GM21360 (cell line): ENCODE measurements at regions not wholly inside any gene's neighbourhood (a gene's known extent, or its start where the extent isn't known, plus 50 kb on each side); places are given as distances from the start of the nearest gene placed in this dataset.
"Not testable (repeated sequence)": the region's sequence is repeated elsewhere in the genome, so short reads cannot be mapped to it uniquely, and the experiment has no call there.

Experiments used
- ATAC-seq: cut with Tn5 transposase; IDR thresholded peaks from one replicate; pipeline ENCODE4 v1.9.1; 2021; ENCODE audit warnings: mild to moderate bottlenecking, moderate library complexity; ENCODE audit not compliant: unreplicated experiment

DNA sequence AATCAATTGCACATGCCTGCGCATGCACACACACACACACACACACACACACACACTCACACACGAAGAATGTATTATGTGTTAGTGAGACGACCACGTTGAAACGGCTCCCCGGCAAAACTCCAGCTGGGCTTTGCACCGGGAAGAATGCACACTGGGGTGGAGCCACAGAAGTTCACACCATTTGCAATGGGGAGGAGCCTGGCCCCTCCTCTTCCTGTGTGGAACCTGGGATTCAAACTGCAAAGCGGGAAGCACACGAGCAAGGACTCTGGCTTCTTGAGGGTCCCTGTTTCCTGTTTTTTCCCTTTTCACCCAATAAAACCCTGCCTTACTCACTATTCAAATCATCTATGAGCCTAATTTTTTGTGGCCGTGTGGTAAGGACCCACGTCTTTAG, 304.0 kb upstream of the TMEFF2 start:
- ATAC-seq = no peak

DNA sequence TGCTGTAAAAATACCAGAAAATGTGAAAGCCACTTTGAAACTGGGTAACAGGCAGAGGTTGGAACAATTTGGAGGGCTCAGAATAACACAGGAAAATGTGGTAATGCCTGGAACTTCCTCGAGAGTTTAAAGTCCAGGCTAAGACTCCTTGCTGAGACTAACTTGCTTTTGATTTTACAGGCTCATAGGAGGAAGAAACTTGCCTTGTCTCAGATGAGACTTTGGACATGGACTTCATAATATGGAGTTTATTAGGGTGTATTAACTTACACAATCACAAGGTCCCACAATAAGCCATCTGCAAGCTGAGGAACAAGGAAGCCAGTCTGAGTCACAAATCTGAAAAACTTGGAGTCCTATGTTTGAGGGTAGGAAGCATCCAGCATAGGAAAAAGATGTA, 293.4 kb upstream of the TMEFF2 start:
- ATAC-seq = not testable (repeated sequence)

DNA sequence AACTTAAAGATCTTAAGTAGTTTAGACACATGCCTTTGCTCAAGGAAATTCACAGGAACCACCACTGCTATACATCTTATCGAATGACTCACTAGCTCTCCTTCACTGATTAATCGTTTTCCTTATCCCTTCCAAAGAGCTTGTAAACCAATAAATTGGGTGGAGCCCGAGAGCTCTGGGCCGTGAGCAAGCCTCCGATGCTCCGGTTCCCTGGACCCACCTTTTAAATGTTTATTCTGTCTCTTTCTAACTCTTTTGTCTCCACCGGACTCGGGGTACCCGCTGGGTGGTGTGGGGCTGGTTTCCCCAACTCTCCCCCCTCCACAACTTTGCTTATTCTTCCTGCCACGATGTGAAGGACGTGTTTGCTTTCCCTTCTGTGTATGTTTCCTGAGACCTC, 292.9 kb upstream of the TMEFF2 start:
- no peak for ATAC-seq

DNA sequence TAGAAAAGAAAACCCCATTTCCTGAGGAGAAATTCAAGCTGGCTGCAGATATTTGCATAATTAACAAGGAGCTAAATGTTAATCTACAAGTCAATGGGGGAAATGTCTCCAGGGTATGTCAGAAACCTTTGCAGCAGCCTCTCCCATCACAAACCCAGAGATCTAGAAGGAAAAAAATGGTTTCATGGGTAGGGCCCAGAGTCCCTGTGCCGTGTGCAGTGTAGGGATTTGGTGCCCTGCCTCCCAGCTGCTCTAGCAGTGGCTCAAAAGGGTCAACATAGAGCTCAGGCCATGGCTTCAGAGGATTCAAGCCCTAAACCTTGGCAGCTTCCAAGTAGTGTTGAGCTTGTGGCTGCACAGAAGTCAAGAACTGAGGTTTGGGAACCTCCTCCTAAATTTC, 290.2 kb upstream of the TMEFF2 start:
- no peak for ATAC-seq

DNA sequence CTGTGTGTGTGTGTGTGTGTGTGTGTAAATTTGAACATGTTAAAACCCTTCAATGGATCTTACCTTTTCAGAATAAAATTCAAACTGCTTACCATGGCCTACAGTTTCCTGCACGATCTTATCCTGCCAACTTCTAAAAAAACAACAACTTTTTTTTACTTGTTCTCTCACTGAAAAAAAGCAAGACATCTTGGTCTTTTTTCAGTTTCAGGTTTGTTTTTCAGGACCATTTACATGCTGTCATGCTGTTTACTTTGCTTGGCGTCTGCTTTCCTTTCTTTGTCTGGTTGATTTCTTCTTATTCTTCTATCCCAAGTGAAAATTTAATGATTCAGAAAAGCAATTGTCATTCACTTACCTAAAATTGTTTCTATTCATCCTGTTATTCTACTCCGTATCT, 286.3 kb upstream of the TMEFF2 start:
- no peak for ATAC-seq

DNA sequence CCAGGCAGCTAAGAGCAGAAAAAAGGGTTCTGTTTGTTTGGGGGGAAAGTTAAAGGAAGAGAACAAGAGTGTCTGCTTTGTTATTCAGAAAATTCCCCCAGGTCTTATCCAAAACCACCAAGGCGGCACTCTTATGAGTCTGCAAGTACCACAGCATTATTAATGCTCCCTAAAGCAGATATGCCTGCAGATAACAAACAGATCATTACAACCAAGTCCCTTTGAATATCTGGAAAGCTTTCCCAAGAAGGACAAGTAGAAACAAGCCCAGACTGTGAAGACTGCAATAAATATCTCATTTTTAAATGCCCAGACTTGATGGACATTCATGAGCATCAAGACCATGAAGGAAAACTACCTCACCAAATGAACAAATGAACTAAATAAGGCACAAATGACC, 278.6 kb upstream of the TMEFF2 start:
- no peak for ATAC-seq

DNA sequence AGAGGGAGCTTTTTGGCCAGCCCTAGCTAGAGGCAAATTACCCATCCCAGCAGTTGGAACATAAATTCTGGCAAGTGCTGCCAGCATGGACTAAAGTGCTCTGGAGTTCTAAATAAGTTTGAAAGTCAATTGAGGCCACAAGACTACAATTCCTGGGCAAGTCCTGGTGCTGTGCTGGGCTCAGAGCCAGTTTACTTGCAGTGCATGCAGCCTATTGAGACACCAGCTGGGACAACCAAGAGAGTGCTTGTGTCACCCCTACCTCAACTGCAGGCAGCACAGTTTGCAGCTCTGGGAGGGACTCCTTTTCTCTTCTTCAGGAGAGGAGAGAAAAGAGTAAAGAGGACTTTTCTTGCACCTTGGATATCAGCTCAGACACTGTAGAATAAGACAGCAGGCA, 277.2 kb upstream of the TMEFF2 start:
- ATAC-seq = no peak

DNA sequence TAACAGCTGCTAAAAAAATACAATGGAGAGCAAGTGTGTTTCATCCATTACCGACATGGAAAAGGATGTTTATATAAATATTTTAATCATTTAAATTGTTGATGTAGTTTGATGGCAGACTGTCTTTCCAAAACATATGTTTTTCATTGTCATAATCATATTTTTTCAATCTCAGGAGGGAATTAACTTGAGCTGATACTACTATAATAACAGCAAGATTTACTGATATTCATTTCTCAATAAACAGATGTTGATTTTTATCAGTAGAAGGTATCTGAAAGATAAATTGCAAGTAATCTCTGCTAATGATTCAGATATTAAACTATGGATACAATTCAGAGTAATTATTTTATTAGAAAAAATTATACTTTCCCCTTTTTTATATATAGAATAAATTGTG, 274.9 kb upstream of the TMEFF2 start:
- no peak for ATAC-seq

DNA sequence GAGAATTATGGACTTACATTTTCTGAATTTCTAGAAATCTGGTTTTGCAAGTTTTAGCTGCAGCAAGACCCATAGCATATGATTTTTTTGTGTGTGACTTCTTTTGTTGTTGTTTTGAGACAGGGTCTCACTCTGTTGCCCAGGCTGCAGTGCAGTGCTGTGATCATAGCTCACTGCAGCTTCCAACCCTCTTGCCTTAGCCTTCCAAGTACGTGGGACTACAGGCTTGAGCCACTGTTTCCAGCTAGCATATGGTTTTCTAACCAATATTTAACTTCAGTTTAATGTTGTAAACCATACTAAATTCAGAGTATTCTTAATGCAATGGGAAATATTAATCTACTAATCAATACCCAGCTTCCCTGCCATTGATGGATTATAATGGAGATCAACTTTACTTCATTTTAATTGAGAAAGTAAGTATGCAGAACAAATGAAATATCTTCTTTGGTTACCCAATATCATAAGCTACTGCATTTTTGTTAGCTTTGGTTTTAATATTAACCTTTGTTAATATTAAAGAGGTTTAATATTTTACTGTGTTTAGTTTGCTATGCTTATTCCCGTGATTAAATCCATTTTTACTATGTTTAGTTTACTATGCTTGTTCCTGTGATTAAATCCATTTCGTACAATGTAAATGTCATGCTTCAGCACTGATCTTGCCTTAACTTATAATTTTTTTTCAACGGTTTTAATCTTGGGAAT, 273.4 kb upstream of the TMEFF2 start:
- ATAC-seq = no peak

DNA sequence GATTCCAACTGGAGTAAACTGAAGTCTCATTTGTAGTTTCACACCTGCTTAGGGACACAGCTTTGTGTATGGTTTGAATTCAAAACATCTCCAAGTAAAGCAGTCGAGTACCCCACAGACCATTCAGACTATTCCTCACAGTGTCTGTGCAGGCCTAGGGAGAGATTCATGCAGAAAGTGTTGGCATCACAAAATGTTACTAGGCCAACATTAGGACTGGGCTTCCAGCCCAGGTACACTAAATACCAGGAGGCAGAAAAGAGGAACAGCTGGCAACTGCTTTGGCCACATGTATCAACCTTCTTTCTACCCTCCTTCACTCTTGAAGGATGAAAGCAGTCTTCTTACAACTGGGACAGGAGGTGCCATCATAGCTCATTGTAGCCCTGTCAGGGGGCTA, 270.4 kb upstream of the TMEFF2 start:
- ATAC-seq = no peak

DNA sequence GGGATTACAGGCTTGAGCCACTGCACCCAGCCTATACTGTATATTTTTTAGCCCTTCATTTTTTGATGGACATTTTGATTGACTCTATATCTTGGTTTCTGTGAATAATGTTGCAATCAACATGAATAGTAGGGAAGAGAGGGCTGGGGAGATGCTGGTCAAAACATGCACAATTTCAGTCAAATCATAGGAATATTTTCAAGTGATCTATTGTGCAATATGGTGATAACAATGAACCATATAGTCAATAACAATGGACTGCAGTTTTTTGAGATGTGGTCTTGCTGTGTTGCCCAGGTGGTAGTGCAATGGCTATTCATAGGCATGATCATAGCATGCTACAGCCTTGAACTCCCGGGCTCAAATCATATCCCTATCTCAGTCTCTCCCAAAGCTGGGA, 264.7 kb upstream of the TMEFF2 start:
- no peak for ATAC-seq

DNA sequence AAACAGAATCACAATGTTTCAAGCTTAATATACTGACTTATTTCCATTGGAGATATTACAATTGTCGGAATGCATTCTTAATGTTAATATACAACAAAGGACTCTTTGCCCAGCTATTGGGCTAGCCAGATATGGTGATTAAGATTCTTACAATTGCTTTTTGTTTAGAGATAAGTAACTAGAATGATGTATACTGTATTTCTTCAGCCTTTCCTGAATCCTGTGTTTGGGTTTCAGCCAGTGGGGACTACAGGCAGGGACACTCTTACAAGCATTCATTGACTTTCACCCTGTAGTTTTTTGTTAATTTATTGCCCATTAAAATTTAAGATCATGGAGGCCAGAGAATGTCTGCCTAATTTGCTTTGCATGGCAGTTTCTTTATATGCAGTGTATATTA, 254.1 kb upstream of the TMEFF2 start:
- no peak for ATAC-seq

DNA sequence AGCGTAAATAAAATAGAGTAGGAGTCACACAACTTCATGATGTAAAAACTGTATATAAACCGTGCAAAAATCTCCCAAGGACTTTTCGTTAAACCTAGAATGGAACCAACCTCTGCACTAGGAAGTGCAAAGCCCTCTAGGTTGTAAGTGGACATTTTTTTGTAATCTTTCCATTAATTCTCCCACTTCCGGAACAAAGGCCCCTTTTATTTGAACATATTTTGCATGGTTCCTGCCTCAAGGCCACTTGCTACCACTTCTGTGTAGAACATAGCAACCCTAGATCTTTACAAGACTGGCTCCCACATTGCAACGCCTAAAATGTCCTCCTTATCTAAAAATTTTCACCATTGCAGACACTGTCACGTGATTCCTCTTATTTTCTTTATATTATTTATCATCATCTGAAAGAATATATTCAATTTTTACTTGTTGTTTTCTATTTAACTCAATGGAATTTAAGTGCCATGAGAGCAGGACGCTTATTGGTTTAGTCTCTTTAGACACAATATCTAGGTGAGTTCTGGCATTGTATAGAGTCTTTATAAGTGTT, 249.6 kb upstream of the TMEFF2 start:
- no peak for ATAC-seq

DNA sequence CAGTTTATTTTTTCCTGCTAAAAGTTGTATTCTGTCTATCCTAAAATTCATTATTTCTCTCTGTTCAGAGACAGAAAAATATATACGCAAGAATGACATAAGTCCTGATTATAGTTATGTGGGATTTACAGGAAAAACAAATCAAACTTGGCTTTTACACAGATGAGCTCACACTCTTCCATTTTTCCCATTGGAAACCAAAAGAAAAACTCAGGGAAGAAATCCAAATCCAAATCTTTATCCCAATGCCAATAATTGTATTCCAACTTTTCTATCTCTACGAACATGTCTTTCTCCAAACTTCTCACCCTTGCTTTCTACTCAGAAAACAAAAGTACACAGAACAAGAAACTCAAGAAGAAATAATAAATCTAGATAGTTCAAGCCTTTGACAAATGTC, 249.1 kb upstream of the TMEFF2 start:
- ATAC-seq = no peak

DNA sequence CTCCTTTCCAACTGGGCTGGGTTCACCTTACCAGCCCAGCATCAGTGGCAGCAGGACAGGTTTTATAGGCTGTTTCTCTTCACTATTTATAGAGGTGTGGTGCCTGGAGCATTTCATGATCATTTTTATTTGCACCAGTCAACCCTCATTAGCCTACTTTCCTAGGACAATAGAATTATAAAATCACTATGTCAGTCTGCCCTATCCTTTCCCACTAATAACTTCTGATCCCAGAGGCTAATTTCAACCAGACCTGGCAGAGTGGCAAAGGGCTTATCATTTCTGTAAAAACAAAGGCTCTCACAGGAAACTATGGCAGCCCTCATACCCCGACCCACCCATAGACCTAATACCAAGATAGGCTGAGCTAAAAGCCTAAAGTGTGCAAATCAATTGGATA, 243.5 kb upstream of the TMEFF2 start:
- no peak for ATAC-seq

DNA sequence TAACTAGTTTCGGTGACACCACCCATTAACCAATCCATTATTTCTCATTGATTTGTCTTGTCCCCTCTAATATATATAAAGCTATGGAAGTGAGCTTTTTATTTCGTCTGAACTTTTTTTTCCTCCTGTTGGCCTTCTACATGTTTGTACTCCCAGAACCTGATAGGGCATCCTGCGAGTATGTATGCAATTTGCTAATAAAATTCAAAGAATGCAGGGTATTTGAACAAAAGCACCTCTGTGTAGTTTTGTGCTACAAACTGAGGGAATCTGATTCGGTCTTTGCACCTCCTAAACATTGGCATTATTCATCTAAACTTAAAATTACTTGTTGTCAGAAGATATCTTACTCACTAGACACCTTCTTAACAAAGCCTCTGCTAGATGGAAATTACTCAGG, 242.9 kb upstream of the TMEFF2 start:
- ATAC-seq = no peak

DNA sequence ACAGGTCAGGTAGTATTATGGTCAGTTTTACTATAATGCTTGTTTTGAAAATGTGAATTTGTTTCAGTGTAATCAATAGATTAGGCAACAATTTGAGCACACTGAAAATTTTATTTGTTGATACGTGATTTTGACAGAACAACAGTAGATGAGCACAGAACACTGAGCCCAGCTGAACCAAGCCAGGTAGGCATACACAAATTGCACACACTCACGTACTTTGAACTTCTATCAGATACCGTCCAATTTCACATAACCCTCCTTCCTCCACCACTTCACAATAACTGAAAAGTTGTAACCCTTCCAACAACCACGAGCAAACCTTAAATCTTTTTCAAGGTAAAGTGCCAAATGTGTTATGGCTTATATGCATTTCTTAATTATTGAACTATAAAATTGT, 229.5 kb upstream of the TMEFF2 start:
- ATAC-seq = no peak

DNA sequence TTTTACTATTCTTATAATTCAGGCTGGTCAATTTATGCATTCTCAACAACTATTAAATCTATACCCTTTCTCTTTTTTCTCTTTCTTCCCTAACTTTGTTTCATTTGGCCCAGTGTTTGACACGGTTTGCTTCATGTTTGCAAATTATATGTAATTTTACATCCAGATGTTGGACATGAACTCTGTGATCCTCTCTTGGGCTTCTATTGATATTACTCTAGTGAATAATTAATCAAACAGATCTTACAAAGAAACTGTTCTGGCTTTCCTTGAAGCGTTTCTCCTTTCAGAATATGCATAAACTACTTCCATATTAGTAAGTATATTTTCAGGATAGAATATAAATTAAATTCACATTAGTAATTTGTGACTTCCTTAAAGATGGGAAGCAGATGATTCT, 225.1 kb upstream of the TMEFF2 start:
- ATAC-seq = no peak

DNA sequence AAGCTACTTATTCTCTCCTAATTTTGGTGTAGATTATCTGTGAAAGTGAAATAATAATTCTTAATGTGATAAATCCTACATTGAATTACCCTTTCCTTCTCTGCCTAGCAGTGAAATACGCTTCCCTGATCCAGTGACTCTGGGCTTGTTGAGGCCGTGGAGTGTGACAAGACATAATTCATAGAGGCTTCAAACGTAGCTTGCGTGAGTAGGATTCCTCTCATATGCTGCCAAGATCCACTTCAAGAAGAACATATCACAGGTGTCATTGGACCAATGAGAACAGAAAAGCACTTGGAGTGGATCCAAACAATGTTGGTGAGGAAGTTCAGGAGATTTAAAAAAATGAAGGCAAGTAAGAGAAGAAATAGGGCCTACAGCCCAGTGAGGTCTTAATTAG, 221.3 kb upstream of the TMEFF2 start:
- ATAC-seq = no peak

DNA sequence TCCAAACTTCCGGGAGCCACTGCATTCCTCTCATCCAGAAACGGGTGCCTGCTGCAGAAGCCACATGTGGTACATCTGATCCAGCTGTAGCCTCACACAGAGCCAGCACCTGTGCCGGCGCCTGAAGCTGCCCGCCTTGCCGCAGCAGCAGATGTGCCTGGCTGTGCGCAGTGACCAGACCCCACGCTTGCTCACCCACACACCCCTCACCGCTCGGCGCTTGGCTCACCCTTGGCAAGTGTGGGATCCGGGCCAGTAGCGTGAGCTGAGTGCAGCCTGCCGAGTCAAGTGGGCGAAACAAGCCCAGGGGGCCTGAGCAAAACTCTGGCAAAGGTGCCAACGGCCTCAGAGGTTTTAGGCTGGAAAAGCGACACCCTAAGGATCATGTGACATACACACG, 220.1 kb upstream of the TMEFF2 start:
- no peak for ATAC-seq

DNA sequence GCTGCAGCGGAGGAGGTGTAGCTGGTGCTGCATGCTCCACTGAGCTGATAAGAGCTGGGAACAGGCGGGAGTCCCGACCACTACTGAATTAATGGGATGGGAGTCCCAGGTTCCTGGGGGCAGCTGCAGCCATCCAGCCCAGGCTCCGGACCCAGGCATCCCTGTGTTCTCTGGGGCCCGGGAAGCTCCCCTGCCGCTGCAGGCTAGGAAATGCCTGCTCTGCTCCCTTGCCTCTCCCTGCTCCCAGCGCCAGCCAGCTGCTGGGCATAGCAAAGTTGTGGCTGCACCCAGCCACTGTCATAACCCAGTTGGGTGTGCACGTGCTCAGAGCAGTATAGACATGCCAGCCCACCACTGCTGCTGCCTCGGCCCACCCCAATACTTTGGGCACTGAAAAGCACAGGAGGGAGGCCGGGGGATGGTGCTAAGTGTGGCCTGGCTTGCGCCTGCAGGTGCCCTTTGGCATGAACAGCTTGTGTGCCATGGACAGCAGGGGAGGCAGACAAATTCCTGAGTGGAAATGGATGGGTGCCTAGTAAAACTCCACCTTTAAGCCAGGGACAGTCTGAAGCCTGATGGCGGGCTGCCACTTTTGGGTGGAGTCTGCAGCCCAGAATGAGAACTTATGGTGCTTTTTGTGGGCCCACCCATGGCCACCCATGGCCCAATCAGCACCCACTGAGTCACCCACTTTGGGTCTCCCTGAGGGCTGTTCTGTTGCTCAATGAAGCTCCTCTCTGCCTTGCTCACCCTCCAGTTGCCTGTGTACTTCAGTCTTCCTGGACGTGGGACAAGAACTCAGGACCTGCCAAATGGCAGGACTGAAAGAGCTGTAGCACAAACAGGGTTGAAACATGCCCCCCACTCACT, 219.3 kb upstream of the TMEFF2 start:
- no peak for ATAC-seq

DNA sequence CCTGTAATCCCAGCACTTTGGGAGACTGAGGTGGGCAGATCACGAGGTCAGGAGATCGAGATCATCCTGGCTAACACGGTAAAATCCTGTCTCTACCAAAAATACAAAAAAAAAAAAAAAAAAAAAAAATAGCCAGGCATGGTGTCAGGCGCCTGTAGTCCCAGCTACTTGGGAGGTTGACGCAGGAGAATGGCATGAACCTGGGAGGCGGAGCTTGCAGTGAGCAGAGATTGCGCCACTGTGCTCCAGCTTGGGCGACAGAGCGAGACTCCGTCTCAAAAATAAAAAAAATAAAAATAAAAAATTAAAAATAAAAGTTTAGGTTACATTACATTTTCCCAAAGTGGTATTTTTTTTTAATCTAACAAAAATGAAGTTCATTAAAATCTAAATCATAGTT, 218.1 kb upstream of the TMEFF2 start:
- ATAC-seq = not testable (repeated sequence)
